Cardiac fibroblast (primary cell): ENCODE measurements at regions not wholly inside any gene's neighbourhood (a gene's known extent, or its start where the extent isn't known, plus 50 kb on each side); places are given as distances from the start of the nearest gene placed in this dataset.

Source experiments
- DNase-seq, 2 donors: peaks; one replicate each; pipeline versions ENCODE4 v3.0.0 to v3.0.0-alpha.2; 2010; ENCODE audit warnings: low read depth in 2 of 2
- H3K4me3 ChIP-seq, 2 donors: replicated peaks in 1 of 2; 1 replicate in 1 of 2; 2 replicates in 1 of 2; pipeline ENCODE4 v1.5.1; 2011; ENCODE audit warnings: low read depth in 2 of 2, low read length in 2 of 2, mild to moderate bottlenecking in 2 of 2, moderate library complexity in 1 of 2
- TF ChIP-seq, protein P1 (sequence below): IDR thresholded peaks from one replicate; pipeline ENCODE4 v1.5.1; 2011; ENCODE audit warnings: low read depth, mild to moderate bottlenecking, low read length, inconsistent platforms

GRCh38 chr18:47391665-47392064 lies 140.2 kb upstream of the SKOR2 start:
- no peak for DNase-seq
- TF ChIP-seq, protein P1, sequence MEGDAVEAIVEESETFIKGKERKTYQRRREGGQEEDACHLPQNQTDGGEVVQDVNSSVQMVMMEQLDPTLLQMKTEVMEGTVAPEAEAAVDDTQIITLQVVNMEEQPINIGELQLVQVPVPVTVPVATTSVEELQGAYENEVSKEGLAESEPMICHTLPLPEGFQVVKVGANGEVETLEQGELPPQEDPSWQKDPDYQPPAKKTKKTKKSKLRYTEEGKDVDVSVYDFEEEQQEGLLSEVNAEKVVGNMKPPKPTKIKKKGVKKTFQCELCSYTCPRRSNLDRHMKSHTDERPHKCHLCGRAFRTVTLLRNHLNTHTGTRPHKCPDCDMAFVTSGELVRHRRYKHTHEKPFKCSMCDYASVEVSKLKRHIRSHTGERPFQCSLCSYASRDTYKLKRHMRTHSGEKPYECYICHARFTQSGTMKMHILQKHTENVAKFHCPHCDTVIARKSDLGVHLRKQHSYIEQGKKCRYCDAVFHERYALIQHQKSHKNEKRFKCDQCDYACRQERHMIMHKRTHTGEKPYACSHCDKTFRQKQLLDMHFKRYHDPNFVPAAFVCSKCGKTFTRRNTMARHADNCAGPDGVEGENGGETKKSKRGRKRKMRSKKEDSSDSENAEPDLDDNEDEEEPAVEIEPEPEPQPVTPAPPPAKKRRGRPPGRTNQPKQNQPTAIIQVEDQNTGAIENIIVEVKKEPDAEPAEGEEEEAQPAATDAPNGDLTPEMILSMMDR = no peak
- no peak overlapping the region for H3K4me3 ChIP-seq

- TF ChIP-seq, protein P1 = no peak
- DNase-seq = no peak
- no peak overlapping the region for H3K4me3 ChIP-seq
Measured at GRCh38 chr18:47390410-47391024, 139.1 kb upstream of the SKOR2 start.

DNA sequence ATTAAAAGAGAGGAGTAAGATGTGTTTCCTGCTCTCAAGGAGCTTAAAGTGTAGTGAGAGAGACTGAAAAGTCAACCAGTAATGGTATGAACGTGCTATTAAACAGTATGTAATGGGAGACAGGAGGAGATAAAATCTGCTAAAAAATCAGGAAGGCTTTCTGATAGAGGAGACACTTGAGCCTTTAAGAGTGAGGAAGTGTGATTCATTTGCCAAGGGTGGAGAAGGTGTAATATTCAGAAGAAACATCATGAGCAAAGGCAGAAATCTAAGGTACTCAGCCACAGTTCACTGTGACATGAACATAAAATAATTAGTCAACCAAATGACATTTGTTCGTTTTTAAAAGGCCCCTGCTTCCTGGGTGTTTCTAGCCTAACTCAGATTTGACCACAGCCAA lies 137.8 kb upstream of the SKOR2 start:
- DNase-seq = no peak
- no peak overlapping the region for H3K4me3 ChIP-seq
- TF ChIP-seq, protein P1 = no peak

DNA sequence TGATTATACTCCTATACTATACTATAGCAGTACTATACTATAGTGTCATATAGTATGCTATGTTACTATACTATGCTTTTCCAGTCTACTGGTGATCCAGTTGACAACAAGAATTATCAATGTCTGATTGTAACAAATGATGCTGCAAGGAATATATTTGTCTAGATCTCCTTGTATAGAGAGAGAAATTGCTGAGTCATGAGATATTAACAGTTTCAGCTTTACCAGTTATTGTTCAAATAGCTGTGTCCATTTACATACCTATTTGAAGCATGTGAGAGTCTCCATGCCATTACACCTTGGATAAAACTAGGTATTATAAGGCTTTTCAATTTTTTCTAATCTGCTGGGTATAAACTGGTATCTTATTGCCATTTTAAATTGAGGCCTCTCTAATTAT lies 136.4 kb upstream of the SKOR2 start:
- H3K4me3 ChIP-seq = no peak overlapping the region
- no peak for DNase-seq
- TF ChIP-seq, protein P1 = no peak

GRCh38 chr18:47383729-47384128 lies 132.3 kb upstream of the SKOR2 start:
- TF ChIP-seq, protein P1 = no peak
- no peak for DNase-seq
- no peak overlapping the region for H3K4me3 ChIP-seq

DNA sequence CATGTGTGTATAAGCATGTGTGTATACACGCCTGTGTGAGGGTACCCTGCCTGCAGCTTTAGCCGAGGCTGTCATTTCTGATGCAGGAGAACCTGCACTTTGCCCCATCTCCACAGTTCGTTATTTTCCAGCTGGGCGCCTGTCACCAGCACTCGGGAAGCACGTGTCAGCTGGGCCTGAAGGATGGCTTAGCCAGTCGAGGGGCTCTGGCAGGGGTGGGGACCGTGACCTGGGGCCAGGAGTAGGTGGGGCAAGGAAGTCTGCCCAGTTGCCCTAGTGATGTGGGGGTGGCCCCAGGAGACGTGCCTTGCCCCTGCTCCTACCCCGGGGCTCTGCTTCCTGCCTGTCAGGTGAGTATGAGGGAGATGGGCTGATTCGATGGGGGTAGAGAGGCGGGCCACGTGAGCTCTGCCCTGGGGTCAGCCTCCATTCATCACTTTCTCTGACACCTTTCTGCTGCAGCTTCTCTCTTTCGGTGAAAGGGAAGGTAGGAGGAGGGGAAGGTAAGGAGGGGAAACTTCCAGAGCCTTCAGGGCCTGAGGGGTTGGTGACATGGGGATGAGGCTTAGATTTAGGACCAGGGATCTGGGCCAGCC lies 130.6 kb upstream of the SKOR2 start:
- DNase-seq = no peak
- no peak overlapping the region for H3K4me3 ChIP-seq
- TF ChIP-seq, protein P1 = no peak

- TF ChIP-seq, protein P1 = no peak
- no peak overlapping the region for H3K4me3 ChIP-seq
- no peak for DNase-seq
Measured at GRCh38 chr18:47380153-47380552, 128.7 kb upstream of the SKOR2 start.
